ENCODE measurements at regions not wholly inside any gene's neighbourhood (a gene's known extent, or its start where the extent isn't known, plus 50 kb on each side); places are given as distances from the start of the nearest gene placed in this dataset.

DNA sequence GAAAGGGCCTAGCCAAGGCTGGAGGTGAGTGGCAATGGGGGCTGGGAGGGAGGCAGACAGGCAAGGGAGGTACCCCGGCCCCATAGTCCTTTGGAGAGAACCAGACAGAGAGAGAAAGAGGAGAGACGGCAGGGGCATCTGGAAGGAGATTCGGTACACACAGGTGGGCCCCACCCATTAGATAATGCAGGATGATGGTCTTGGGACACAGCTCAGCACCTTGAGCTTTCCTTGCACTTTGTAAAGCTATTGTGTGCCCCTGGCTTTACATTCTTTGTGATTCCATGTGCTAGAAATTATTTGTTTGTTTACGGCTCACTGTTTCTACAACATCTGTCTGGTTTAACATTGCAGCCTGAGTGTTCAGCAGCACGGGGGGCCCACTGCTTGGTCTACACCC is 83.1 kb downstream of the CTAGE1 start:
- Mint-ChIP-seq H3K4me3 (ENCODE audit: unreplicated experiment) (no peak overlapping the region), H3K36me3 (ENCODE audit: insufficient read depth, unreplicated experiment) (no peaks in the 10 kb centered on the region), H3K27ac (ENCODE audit: low read depth, unreplicated experiment) (no peak overlapping the region), H3K9me3 (ENCODE audit: unreplicated experiment) (no peaks in the 10 kb centered on the region), H3K4me1 (ENCODE audit: insufficient read depth, unreplicated experiment) (no peaks in the 10 kb centered on the region), H3K27me3 (ENCODE audit: insufficient read depth, unreplicated experiment) (peaks cover 14% of the 10 kb centered on the region)
- no TSS peak for BruUV-seq (replicated peaks)
- DNase-seq (ENCODE audit: unreplicated experiment): no peak
- TF ChIP-seq, protein P1, sequence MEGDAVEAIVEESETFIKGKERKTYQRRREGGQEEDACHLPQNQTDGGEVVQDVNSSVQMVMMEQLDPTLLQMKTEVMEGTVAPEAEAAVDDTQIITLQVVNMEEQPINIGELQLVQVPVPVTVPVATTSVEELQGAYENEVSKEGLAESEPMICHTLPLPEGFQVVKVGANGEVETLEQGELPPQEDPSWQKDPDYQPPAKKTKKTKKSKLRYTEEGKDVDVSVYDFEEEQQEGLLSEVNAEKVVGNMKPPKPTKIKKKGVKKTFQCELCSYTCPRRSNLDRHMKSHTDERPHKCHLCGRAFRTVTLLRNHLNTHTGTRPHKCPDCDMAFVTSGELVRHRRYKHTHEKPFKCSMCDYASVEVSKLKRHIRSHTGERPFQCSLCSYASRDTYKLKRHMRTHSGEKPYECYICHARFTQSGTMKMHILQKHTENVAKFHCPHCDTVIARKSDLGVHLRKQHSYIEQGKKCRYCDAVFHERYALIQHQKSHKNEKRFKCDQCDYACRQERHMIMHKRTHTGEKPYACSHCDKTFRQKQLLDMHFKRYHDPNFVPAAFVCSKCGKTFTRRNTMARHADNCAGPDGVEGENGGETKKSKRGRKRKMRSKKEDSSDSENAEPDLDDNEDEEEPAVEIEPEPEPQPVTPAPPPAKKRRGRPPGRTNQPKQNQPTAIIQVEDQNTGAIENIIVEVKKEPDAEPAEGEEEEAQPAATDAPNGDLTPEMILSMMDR (IDR thresholded peaks at IDR 0.05; ENCODE audit: unreplicated experiment): no peak
- ChIA-PET POLR2A (no interaction called here), CTCF (no interaction called here)
- intact Hi-C loops (cut with micrococcal nuclease): no loop called here

DNA sequence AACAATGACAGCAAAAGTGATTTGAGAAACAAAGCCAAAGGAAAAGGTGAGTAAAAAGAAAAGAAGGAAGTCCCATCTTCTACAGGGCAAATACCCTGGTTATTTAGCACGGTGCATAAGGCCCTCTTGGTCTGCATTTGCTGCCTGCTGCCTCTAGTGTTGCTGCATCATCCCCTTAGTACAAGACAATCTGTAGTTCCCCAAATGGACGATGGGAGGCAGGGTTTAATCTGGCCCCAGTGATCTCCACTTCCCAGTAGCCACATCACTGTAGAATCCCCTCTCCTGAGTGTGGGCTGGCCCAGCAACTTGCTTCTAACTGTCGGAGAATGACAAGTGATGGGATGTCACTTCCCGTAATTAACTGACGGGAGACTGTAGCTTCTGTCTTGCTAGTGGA is 85.1 kb downstream of the CTAGE1 start:
- intact Hi-C loops (cut with micrococcal nuclease): no loop called here
- Mint-ChIP-seq H3K4me3 (ENCODE audit: unreplicated experiment) (no peak overlapping the region), H3K36me3 (ENCODE audit: insufficient read depth, unreplicated experiment) (no peaks in the 10 kb centered on the region), H3K9me3 (ENCODE audit: unreplicated experiment) (no peaks in the 10 kb centered on the region), H3K4me1 (ENCODE audit: insufficient read depth, unreplicated experiment) (no peaks in the 10 kb centered on the region), H3K27ac (ENCODE audit: low read depth, unreplicated experiment) (no peak overlapping the region), H3K27me3 (ENCODE audit: insufficient read depth, unreplicated experiment) (no peaks in the 10 kb centered on the region)
- ChIA-PET CTCF (interaction anchor here (0.7 kb wide), 1 partner anchor 160 kb away, joined by 3 read pairs; no protein-coding TSS in a partner anchor), POLR2A (no interaction called here)
- no peak for DNase-seq (ENCODE audit: unreplicated experiment)
- no TSS peak for BruUV-seq (replicated peaks)
- TF ChIP-seq, protein P1 (IDR thresholded peaks at IDR 0.05; ENCODE audit: unreplicated experiment): no peak

DNA sequence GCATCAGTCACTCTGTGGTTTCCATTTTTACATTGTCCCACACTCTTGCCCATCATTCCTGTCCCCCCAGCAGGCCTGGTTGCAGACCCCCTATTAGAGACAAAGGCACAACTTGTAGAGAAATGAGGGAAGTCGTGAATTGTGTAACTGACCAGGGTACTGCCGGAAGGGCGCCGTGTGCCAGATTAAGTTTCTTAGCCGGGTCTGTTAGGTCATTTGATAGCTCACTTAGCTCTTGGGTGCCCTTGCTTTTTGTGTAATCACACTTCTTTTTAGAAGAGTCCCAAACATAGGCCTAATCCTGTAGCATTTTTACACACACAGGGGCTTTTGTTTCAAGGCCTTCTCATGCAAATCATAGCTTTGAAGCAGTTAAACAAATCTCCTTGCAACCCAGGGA is 87.2 kb downstream of the CTAGE1 start:
- Mint-ChIP-seq H3K4me1 (ENCODE audit: insufficient read depth, unreplicated experiment) (no peaks in the 10 kb centered on the region), H3K9me3 (ENCODE audit: unreplicated experiment) (no peaks in the 10 kb centered on the region), H3K27ac (ENCODE audit: low read depth, unreplicated experiment) (no peak overlapping the region), H3K36me3 (ENCODE audit: insufficient read depth, unreplicated experiment) (no peaks in the 10 kb centered on the region), H3K27me3 (ENCODE audit: insufficient read depth, unreplicated experiment) (no peaks in the 10 kb centered on the region), H3K4me3 (ENCODE audit: unreplicated experiment) (no peak overlapping the region)
- no TSS peak for BruUV-seq (replicated peaks)
- ChIA-PET POLR2A (no interaction called here), CTCF (no interaction called here)
- TF ChIP-seq, protein P1 (IDR thresholded peaks at IDR 0.05; ENCODE audit: unreplicated experiment): no peak
- intact Hi-C loops (cut with micrococcal nuclease): no loop called here
- no peak for DNase-seq (ENCODE audit: unreplicated experiment)

DNA sequence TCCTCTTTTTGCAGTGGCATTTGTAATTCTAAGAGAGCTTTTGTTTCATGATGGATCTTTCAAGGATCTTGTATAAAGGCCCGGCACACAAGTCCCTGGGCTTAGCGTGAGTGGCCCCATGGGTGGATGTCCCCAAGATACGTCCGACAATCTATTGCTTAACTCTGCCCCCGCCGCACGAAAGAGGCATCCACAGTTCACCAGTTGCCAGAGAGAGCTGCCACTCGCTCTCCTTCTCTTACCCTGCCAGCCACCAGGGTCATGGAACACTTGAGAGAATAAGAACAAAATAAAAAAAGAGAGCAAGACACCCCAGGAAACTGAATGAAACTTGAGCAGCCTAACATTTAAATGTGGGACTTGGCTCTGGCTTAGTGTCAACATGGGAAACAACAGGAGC is 92.3 kb downstream of the CTAGE1 start:
- TF ChIP-seq, protein P1 (IDR thresholded peaks at IDR 0.05; ENCODE audit: unreplicated experiment): no peak
- Mint-ChIP-seq H3K4me1 (ENCODE audit: insufficient read depth, unreplicated experiment) (no peaks in the 10 kb centered on the region), H3K27me3 (ENCODE audit: insufficient read depth, unreplicated experiment) (no peaks in the 10 kb centered on the region), H3K27ac (ENCODE audit: low read depth, unreplicated experiment) (no peak overlapping the region), H3K9me3 (ENCODE audit: unreplicated experiment) (no peaks in the 10 kb centered on the region), H3K36me3 (ENCODE audit: insufficient read depth, unreplicated experiment) (no peaks in the 10 kb centered on the region), H3K4me3 (ENCODE audit: unreplicated experiment) (no peak overlapping the region)
- no peak for DNase-seq (ENCODE audit: unreplicated experiment)
- POLR2A ChIA-PET: no interaction called here
- CTCF ChIA-PET: no interaction called here
- intact Hi-C loops (cut with micrococcal nuclease): no loop called here
- BruUV-seq (replicated peaks): no TSS peak

Measured in MCF 10A (cell line).